PC-3 (cell line): ENCODE measurements at regions not wholly inside any gene's neighbourhood (a gene's known extent, or its start where the extent isn't known, plus 50 kb on each side); places are given as distances from the start of the nearest gene placed in this dataset.

ENCODE experiments used
- ATAC-seq: fragments of 200-7000 bp; cut with Tn5 transposase; 2 replicates; pipeline ENCODE4 v1.9.1; 2020; ENCODE audit warnings: mild to moderate bottlenecking, moderate library complexity
- BruUV-seq: library from RNA; stranded (reverse); fragments of 400-500 nt; replicated peaks from 2 replicates; lab custom pipeline; 2021; lab: Mats Ljungman, UMichigan
- CTCF ChIA-PET: fragments of 300-600 bp; sonication (Branson Sonifier 250); formaldehyde crosslinking; loops from one replicate; lab custom pipeline; 2022; ENCODE audit warnings: antibody characterized with exemption; lab: Charles Lee
- POLR2A ChIA-PET: fragments of 300-600 bp; sonication (Branson Sonifier 250); formaldehyde crosslinking; loops from one replicate; lab custom pipeline; 2022; ENCODE audit warnings: antibody characterized with exemption; ENCODE audit not compliant: unreplicated experiment; lab: Charles Lee
- DNase-seq: peaks from one replicate; pipeline ENCODE4 v3.0.0-alpha.2; 2015
- H2AFZ ChIP-seq: fragments of 300-600 bp; sonication (generic); 2 replicates; pipeline ENCODE4 v1.6.0; 2016; ENCODE audit warnings: antibody characterized with exemption, low read length
- H3F3A ChIP-seq: fragments of 300-600 bp; sonication (generic); one replicate; pipeline ENCODE4 v1.6.0; 2017; ENCODE audit warnings: antibody characterized with exemption, low read length, control low read depth, mild to moderate bottlenecking; ENCODE audit not compliant: unreplicated experiment
- H3K27ac ChIP-seq: fragments of 300-600 bp; sonication (generic); 2 replicates; pipeline ENCODE4 v1.5.1; 2016; ENCODE audit warnings: mild to moderate bottlenecking, low read length
- H3K27me3 ChIP-seq: fragments of 300-600 bp; sonication (generic); 2 replicates; pipeline ENCODE4 v1.6.1; 2016; ENCODE audit warnings: low read length, mixed read lengths
- H3K36me3 ChIP-seq: fragments of 300-600 bp; sonication (generic); 2 replicates; pipeline ENCODE4 v1.6.1; 2016; ENCODE audit warnings: low read depth, mixed run types, low read length, mixed read lengths
- H3K4me1 ChIP-seq: fragments of 300-600 bp; sonication (generic); 2 replicates; pipeline ENCODE4 v1.5.1; 2016; ENCODE audit warnings: low read length; ENCODE audit not compliant: insufficient read depth
- H3K4me2 ChIP-seq: fragments of 300-600 bp; sonication (generic); 2 replicates; pipeline ENCODE4 v1.6.0; 2016; ENCODE audit warnings: low read length
- H3K4me3 ChIP-seq: fragments of 300-600 bp; sonication (generic); 2 replicates; pipeline ENCODE4 v1.5.1; 2016; ENCODE audit warnings: mild to moderate bottlenecking, low read length, mixed read lengths
- H3K79me2 ChIP-seq: fragments of 300-600 bp; sonication (generic); 2 replicates; pipeline ENCODE4 v1.6.1; 2017; ENCODE audit warnings: low read length, mixed read lengths
- H3K9ac ChIP-seq: fragments of 300-600 bp; sonication (generic); 2 replicates; pipeline ENCODE4 v1.6.0; 2016; ENCODE audit warnings: mild to moderate bottlenecking, low read length
- H3K9me2 ChIP-seq: fragments of 300-600 bp; sonication (generic); replicated peaks from 2 replicates; pipeline ENCODE4 v1.6.1; 2016; ENCODE audit warnings: mixed run types, low read length, mixed read lengths
- H3K9me3 ChIP-seq: fragments of 300-600 bp; sonication (generic); 2 replicates; pipeline ENCODE4 v1.6.1; 2016; ENCODE audit warnings: low read length, mixed read lengths
- H4K20me1 ChIP-seq: fragments of 300-600 bp; sonication (generic); 2 replicates; pipeline ENCODE4 v1.6.1; 2016; ENCODE audit warnings: low read length, mixed read lengths
- EZH2 ChIP-seq: fragments of 300-600 bp; sonication (generic); IDR thresholded peaks from one replicate; pipeline ENCODE4 v1.6.1; 2017; ENCODE audit warnings: antibody characterized with exemption, mild to moderate bottlenecking, low read length; ENCODE audit not compliant: unreplicated experiment
- EZH2phosphoT487 ChIP-seq: fragments of 300-600 bp; sonication (generic); IDR thresholded peaks from 2 replicates; pipeline ENCODE4 v1.6.1; 2018; ENCODE audit warnings: mild to moderate bottlenecking, antibody characterized with exemption, low read length, borderline replicate concordance
- intact Hi-C: fragments of 100-400 bp; cut with micrococcal nuclease; formaldehyde crosslinking; loops from 2 replicates; pipeline ENCODE4 v1.9.0; 2023
- TF ChIP-seq, protein P1 (sequence below): fragments of 300-600 bp; sonication (generic); conservative IDR thresholded peaks from 2 replicates; pipeline ENCODE4 v1.5.1; 2017; ENCODE audit warnings: antibody characterized with exemption, low read depth, mild to moderate bottlenecking, low read length

DNA sequence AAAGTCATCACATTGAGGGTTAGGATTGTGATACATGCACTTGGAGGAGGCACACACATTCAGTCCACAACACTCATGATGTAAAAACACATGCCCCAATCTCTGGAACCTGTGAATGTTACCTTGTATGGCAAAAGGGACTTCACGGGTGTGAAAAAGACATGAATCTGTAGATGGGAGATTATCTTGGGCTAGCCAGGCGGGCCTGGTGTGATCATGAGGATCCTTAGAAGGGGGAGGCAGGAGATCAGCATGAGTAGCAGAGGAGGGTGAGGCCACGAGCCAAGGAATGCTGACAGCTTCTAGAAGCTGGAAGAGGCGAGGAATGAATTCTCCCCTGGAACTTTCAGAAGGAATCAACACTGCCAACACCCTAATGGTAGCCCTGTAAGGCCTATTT, 77.5 kb upstream of the ENPP6 start:
- Histone ChIP-seq H3K9me2 (no peaks in the 10 kb centered on the region), H3K4me2 (no peak overlapping the region), H3K4me1 (no peaks in the 10 kb centered on the region), H3K27ac (no peak overlapping the region), H3K9me3 (no peaks in the 10 kb centered on the region), H3F3A (no peaks in the 10 kb centered on the region), H4K20me1 (no peaks in the 10 kb centered on the region), H3K36me3 (no peaks in the 10 kb centered on the region), H3K27me3 (no peaks in the 10 kb centered on the region), H3K9ac (no peak overlapping the region), H2AFZ (no peak overlapping the region), H3K4me3 (no peak overlapping the region), H3K79me2 (no peaks in the 10 kb centered on the region)
- no peak for DNase-seq
- no TSS peak for BruUV-seq
- POLR2A ChIA-PET, result no interaction called here
- intact Hi-C loops, result no loop called here
- ATAC-seq, result no peak
- CTCF ChIA-PET, result no interaction called here
- TF ChIP-seq EZH2, result no peak
- no peak for TF ChIP-seq EZH2phosphoT487

DNA sequence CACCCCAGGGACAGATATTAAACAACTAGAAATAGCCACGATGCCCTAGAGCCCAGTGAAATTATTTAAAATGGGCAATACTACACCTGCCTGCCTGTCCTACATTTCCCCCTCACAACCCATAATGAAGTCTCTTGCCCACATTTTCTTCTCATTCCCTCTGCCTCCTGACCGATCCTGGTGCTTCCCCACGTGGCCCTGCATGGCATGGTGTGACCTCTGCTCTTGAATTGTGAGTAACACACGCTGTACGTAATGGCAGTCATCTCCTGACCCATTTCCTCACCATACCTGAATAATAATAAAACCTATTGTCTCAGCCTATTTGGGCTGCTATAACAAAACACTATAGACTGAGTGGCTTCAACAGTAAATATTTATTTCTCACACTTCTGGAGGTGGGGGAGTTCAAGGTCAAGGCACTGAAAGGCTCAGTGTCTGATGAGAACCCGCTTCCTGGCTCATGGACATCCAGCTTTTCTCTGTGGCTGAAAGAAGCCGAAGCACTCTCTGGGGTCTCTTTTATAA, 77.0 kb upstream of the ENPP6 start:
- Histone ChIP-seq H3K36me3 (no peaks in the 10 kb centered on the region), H3K4me3 (no peak overlapping the region), H2AFZ (no peak overlapping the region), H3K79me2 (no peaks in the 10 kb centered on the region), H3K4me1 (no peaks in the 10 kb centered on the region), H3K9me3 (no peaks in the 10 kb centered on the region), H3K27me3 (no peaks in the 10 kb centered on the region), H3K27ac (no peak overlapping the region), H3K4me2 (no peak overlapping the region), H3K9me2 (no peaks in the 10 kb centered on the region), H3F3A (no peaks in the 10 kb centered on the region), H4K20me1 (no peaks in the 10 kb centered on the region), H3K9ac (no peak overlapping the region)
- ChIA-PET CTCF (no interaction called here), POLR2A (no interaction called here)
- no peak for DNase-seq
- no peak for ATAC-seq
- TF ChIP-seq, protein P1, sequence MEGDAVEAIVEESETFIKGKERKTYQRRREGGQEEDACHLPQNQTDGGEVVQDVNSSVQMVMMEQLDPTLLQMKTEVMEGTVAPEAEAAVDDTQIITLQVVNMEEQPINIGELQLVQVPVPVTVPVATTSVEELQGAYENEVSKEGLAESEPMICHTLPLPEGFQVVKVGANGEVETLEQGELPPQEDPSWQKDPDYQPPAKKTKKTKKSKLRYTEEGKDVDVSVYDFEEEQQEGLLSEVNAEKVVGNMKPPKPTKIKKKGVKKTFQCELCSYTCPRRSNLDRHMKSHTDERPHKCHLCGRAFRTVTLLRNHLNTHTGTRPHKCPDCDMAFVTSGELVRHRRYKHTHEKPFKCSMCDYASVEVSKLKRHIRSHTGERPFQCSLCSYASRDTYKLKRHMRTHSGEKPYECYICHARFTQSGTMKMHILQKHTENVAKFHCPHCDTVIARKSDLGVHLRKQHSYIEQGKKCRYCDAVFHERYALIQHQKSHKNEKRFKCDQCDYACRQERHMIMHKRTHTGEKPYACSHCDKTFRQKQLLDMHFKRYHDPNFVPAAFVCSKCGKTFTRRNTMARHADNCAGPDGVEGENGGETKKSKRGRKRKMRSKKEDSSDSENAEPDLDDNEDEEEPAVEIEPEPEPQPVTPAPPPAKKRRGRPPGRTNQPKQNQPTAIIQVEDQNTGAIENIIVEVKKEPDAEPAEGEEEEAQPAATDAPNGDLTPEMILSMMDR, result no peak
- no peak for TF ChIP-seq EZH2phosphoT487
- TF ChIP-seq EZH2, result no peak
- intact Hi-C loops, result no loop called here
- no TSS peak for BruUV-seq

DNA sequence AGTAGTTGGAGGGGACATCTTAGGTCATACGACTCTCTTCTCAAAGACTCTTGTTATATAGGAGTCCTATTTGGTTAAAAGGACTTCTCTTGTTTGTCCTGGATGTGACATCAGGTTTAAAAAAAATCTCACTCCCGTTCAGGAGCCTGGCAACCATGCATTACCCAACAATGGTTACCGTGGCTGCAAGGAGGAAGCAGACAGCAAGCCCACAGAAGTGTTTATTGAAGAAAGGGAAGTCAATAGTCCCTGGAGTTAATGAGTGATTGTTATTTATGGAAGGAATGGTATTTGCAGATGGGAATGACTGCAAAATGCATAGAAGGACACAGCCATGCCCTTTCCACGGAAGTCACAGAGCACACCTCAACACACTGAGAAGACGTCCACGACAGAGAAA, 75.9 kb upstream of the ENPP6 start:
- no peaks in the 10 kb centered on the region for H3K36me3 ChIP-seq
- H3K9ac ChIP-seq, result no peak overlapping the region
- no TSS peak for BruUV-seq
- TF ChIP-seq EZH2, result no peak
- H3K27ac ChIP-seq, result no peak overlapping the region
- H2AFZ ChIP-seq, result no peak overlapping the region
- no peaks in the 10 kb centered on the region for H3F3A ChIP-seq
- CTCF ChIA-PET, result no interaction called here
- DNase-seq, result no peak
- H4K20me1 ChIP-seq, result no peaks in the 10 kb centered on the region
- intact Hi-C loops, result no loop called here
- H3K9me3 ChIP-seq, result no peaks in the 10 kb centered on the region
- no peak overlapping the region for H3K4me3 ChIP-seq
- POLR2A ChIA-PET, result no interaction called here
- no peaks in the 10 kb centered on the region for H3K9me2 ChIP-seq
- no peak for ATAC-seq
- H3K4me1 ChIP-seq, result no peaks in the 10 kb centered on the region
- no peaks in the 10 kb centered on the region for H3K27me3 ChIP-seq
- H3K79me2 ChIP-seq, result no peaks in the 10 kb centered on the region
- H3K4me2 ChIP-seq, result no peak overlapping the region

DNA sequence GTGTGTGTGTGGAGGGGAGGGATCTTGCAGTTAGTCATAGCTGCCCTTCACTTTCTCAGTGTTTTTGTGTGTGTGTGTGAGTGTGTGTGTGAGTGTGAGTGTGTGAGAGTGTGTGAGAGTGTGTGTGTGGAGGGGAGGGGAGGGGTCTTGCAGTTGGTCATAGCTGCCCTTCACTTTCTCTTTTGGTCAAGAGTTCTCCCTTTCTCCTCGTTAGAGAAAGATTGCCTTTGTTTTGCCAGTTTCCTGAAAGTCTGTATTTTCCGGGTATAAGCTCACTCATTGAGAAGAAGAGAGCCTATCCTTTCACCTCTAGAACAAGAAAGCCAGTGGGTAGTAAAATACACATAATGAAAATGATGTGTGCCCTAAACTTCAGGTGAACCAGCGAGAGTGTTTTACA, 75.2 kb upstream of the ENPP6 start:
- H3K9ac ChIP-seq, result no peak overlapping the region
- H3K9me3 ChIP-seq, result no peaks in the 10 kb centered on the region
- H3K79me2 ChIP-seq, result no peaks in the 10 kb centered on the region
- no peaks in the 10 kb centered on the region for H3K27me3 ChIP-seq
- H4K20me1 ChIP-seq, result no peaks in the 10 kb centered on the region
- DNase-seq (no peak), ATAC-seq (no peak)
- no peaks in the 10 kb centered on the region for H3F3A ChIP-seq
- no peak overlapping the region for H3K4me3 ChIP-seq
- no peaks in the 10 kb centered on the region for H3K36me3 ChIP-seq
- TF ChIP-seq, protein P1, result no peak
- TF ChIP-seq EZH2phosphoT487 (no peak), EZH2 (no peak)
- intact Hi-C loops, result no loop called here
- H3K9me2 ChIP-seq, result no peaks in the 10 kb centered on the region
- BruUV-seq, result no TSS peak
- no peak overlapping the region for H3K27ac ChIP-seq
- CTCF ChIA-PET, result no interaction called here
- H2AFZ ChIP-seq, result no peak overlapping the region
- H3K4me1 ChIP-seq, result peaks cover 5% of the 10 kb centered on the region
- POLR2A ChIA-PET, result no interaction called here
- H3K4me2 ChIP-seq, result no peak overlapping the region
